Right lobe of liver (tissue), 4 donors: ENCODE measurements at regions not wholly inside any gene's neighbourhood (a gene's known extent, or its start where the extent isn't known, plus 50 kb on each side); places are given as distances from the start of the nearest gene placed in this dataset.

Experiments used
- CTCF ChIP-seq, 4 donors: fragments of 200-600 bp in 3 of 4; fragments of 450-650 bp in 1 of 4; IDR thresholded peaks; one replicate each; pipeline versions ENCODE4 v1.5.1 to v1.8.0; 2016 to 2022; ENCODE audit warnings: antibody characterized with exemption in 4 of 4, mild to moderate bottlenecking in 2 of 4
- POLR2A ChIP-seq: fragments of 450-650 bp; IDR thresholded peaks from one replicate; pipeline ENCODE4 v1.6.1; 2017; ENCODE audit warnings: antibody characterized with exemption, mild to moderate bottlenecking
- donor health status: DM: no; HTN: no; CAD: no.
- donor health status: DM: no; HTN: no; CAD: no.
- donor health status: DM: no; HTN: yes; CAD: no.

GRCh38 chr13:97780486-97780885 is 173.0 kb upstream of the IPO5 start:
- TF ChIP-seq CTCF (IDR thresholded peaks at IDR 0.05) = no peak
- TF ChIP-seq POLR2A = no peak
